ENCODE measurements at regions not wholly inside any gene's neighbourhood (a gene's known extent, or its start where the extent isn't known, plus 50 kb on each side); places are given as distances from the start of the nearest gene placed in this dataset.

DNA sequence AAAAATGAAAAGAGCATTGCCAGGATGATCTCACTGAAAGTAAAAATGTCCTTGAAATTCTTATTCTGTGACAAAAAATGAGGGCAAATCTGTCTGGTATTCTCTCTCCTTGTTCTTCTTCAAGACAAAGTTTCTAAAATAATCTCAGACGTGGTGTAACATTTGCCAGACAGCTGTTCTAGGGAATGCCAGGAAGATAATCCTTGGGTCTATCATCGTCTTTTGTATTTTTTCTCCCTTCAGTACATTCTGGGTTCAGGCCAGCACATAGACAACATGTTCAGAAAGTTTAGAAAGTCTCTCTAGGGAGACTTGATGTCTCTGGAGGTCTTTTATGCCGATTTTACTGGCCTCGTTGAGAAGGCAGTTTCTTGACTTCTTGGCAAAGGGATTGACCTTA lies 121.2 kb upstream of the HES1 start:
- TF ChIP-seq EZH2phosphoT487 (IDR thresholded peaks at IDR 0.05; ENCODE audit: borderline replicate concordance) = no peak
- TF ChIP-seq, protein P1, sequence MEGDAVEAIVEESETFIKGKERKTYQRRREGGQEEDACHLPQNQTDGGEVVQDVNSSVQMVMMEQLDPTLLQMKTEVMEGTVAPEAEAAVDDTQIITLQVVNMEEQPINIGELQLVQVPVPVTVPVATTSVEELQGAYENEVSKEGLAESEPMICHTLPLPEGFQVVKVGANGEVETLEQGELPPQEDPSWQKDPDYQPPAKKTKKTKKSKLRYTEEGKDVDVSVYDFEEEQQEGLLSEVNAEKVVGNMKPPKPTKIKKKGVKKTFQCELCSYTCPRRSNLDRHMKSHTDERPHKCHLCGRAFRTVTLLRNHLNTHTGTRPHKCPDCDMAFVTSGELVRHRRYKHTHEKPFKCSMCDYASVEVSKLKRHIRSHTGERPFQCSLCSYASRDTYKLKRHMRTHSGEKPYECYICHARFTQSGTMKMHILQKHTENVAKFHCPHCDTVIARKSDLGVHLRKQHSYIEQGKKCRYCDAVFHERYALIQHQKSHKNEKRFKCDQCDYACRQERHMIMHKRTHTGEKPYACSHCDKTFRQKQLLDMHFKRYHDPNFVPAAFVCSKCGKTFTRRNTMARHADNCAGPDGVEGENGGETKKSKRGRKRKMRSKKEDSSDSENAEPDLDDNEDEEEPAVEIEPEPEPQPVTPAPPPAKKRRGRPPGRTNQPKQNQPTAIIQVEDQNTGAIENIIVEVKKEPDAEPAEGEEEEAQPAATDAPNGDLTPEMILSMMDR (conservative IDR thresholded peaks at IDR 0.05; ENCODE audit: low read length) = no peak
